ENCODE measurements at regions not wholly inside any gene's neighbourhood (a gene's known extent, or its start where the extent isn't known, plus 50 kb on each side); places are given as distances from the start of the nearest gene placed in this dataset.

DNA sequence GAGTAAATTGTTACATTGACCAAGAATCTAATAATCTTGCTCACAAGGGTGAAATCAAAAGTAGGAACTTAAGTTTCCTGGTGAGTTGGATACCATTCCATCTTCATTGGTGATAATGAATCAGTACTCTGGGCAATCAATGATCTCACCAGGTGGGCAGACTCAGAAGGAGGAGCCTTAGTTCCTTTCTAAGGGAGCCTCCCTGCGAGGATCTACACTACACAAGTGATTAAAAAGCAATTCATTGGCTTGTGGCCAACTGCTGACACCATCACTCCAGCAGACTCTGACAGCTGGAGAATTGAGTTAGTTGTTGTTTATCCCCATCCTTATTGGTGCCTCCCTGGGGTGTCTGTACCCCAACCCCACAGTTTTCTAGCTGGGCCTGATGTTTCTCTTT lies 84.1 kb upstream of the VANGL1 start:
- TF ChIP-seq EZH2 (IDR thresholded peaks at IDR 0.05; ENCODE audit: borderline replicate concordance, low read length): no peak
- TF ChIP-seq, protein P1, sequence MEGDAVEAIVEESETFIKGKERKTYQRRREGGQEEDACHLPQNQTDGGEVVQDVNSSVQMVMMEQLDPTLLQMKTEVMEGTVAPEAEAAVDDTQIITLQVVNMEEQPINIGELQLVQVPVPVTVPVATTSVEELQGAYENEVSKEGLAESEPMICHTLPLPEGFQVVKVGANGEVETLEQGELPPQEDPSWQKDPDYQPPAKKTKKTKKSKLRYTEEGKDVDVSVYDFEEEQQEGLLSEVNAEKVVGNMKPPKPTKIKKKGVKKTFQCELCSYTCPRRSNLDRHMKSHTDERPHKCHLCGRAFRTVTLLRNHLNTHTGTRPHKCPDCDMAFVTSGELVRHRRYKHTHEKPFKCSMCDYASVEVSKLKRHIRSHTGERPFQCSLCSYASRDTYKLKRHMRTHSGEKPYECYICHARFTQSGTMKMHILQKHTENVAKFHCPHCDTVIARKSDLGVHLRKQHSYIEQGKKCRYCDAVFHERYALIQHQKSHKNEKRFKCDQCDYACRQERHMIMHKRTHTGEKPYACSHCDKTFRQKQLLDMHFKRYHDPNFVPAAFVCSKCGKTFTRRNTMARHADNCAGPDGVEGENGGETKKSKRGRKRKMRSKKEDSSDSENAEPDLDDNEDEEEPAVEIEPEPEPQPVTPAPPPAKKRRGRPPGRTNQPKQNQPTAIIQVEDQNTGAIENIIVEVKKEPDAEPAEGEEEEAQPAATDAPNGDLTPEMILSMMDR (IDR thresholded peaks at IDR 0.05; ENCODE audit: low read length): no peak

All from OCI-LY1 (cell line).